ENCODE measurements at regions not wholly inside any gene's neighbourhood (a gene's known extent, or its start where the extent isn't known, plus 50 kb on each side); places are given as distances from the start of the nearest gene placed in this dataset.

DNA sequence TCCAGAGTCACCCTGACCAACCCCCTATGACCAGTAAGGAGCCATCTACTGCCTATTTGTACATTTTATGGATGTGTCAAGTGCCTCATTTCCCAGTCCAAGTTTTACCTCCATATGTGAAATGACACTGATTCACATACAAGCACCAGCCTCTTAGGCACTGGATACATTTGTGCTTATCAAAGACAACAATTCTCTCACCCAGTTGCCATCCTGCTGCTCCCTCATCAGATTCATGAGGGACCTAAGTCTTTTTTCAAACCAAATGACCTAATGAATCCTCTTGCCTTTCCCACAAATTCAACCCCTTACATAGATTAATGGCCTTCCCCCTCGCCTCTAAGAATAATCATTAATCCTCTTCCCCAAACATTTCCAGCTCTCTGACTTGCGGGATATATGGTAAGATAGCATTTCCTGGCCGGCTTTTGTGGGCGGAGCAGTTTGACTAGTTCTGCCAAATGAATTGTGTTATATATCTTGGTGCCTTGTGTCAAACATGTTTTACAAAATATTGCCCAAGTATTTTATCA is 233.9 kb downstream of the ARAP2 start:
- Histone ChIP-seq H3K36me3 (ENCODE audit: insufficient read depth, insufficient read length, low read length) (no peaks in the 10 kb centered on the region), H3K27me3 (ENCODE audit: insufficient read depth, insufficient read length) (no peaks in the 10 kb centered on the region), H3K9me3 (ENCODE audit: insufficient read depth, low read length) (no peaks in the 10 kb centered on the region), H3K4me3 (ENCODE audit: insufficient read length, low read depth) (no peak overlapping the region), H3K4me1 (ENCODE audit: insufficient read depth, insufficient read length) (no peaks in the 10 kb centered on the region), H3K9ac (ENCODE audit: insufficient read length, low read depth) (no peak overlapping the region)
- TF ChIP-seq SUZ12 (IDR thresholded peaks at IDR 0.05; ENCODE audit: extremely low read depth, insufficient read depth, insufficient read length), result no peak
- no peak for TF ChIP-seq YY1 (IDR thresholded peaks at IDR 0.05; ENCODE audit: insufficient read depth, insufficient read length)
- TF ChIP-seq ZNF274 (IDR thresholded peaks at IDR 0.05; ENCODE audit: low read depth, low read length), result no peak
- no peak for DNase-seq (ENCODE audit: low read depth, low spot score)

GRCh38 chr4:36011381-36011780 is 232.9 kb downstream of the ARAP2 start:
- Histone ChIP-seq H3K4me3 (ENCODE audit: insufficient read length, low read depth) (no peak overlapping the region), H3K9ac (ENCODE audit: insufficient read length, low read depth) (no peak overlapping the region), H3K4me1 (ENCODE audit: insufficient read depth, insufficient read length) (no peaks in the 10 kb centered on the region), H3K27me3 (ENCODE audit: insufficient read depth, insufficient read length) (no peaks in the 10 kb centered on the region), H3K36me3 (ENCODE audit: insufficient read depth, insufficient read length, low read length) (no peaks in the 10 kb centered on the region), H3K9me3 (ENCODE audit: insufficient read depth, low read length) (no peaks in the 10 kb centered on the region)
- TF ChIP-seq SUZ12 (IDR thresholded peaks at IDR 0.05; ENCODE audit: extremely low read depth, insufficient read depth, insufficient read length), result no peak
- TF ChIP-seq YY1 (IDR thresholded peaks at IDR 0.05; ENCODE audit: insufficient read depth, insufficient read length), result no peak
- no peak for TF ChIP-seq ZNF274 (IDR thresholded peaks at IDR 0.05; ENCODE audit: low read depth, low read length)
- DNase-seq (ENCODE audit: low read depth, low spot score), result no peak

- Histone ChIP-seq H3K36me3 (ENCODE audit: insufficient read depth, insufficient read length, low read length) (no peaks in the 10 kb centered on the region), H3K27me3 (ENCODE audit: insufficient read depth, insufficient read length) (no peaks in the 10 kb centered on the region), H3K9ac (ENCODE audit: insufficient read length, low read depth) (no peak overlapping the region), H3K4me1 (ENCODE audit: insufficient read depth, insufficient read length) (no peaks in the 10 kb centered on the region), H3K4me3 (ENCODE audit: insufficient read length, low read depth) (no peak overlapping the region), H3K9me3 (ENCODE audit: insufficient read depth, low read length) (no peaks in the 10 kb centered on the region)
- DNase-seq (ENCODE audit: low read depth, low spot score), result no peak
- no peak for TF ChIP-seq SUZ12 (IDR thresholded peaks at IDR 0.05; ENCODE audit: extremely low read depth, insufficient read depth, insufficient read length)
- no peak for TF ChIP-seq ZNF274 (IDR thresholded peaks at IDR 0.05; ENCODE audit: low read depth, low read length)
These were observed 231.8 kb downstream of the ARAP2 start for GRCh38 chr4:36012503-36012902.

DNA sequence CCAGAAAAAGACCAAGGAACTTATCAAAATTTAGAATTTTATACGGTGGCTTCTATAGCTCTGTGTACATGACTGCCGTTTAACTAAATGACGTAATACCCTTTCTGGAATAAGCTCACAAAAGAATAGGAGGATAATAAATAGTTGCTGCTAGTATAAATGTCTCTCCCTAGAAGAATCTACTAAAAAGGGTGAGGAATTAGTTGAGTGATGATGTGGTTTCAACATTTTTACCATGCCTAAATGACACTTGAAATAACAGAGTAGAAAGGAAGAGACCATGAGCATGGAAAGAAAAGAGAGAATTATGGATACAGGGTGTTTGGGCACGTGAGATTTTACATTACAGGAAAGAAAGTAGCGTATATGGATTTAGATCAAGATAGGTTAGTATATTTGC is 231.1 kb downstream of the ARAP2 start:
- H3K4me1 ChIP-seq (ENCODE audit: insufficient read depth, insufficient read length), result no peaks in the 10 kb centered on the region
- no peak overlapping the region for H3K9ac ChIP-seq (ENCODE audit: insufficient read length, low read depth)
- H3K9me3 ChIP-seq (ENCODE audit: insufficient read depth, low read length), result no peaks in the 10 kb centered on the region
- no peak for TF ChIP-seq ZNF274 (IDR thresholded peaks at IDR 0.05; ENCODE audit: low read depth, low read length)
- TF ChIP-seq YY1 (IDR thresholded peaks at IDR 0.05; ENCODE audit: insufficient read depth, insufficient read length), result no peak
- DNase-seq (ENCODE audit: low read depth, low spot score), result no peak
- H3K27me3 ChIP-seq (ENCODE audit: insufficient read depth, insufficient read length), result no peaks in the 10 kb centered on the region
- H3K4me3 ChIP-seq (ENCODE audit: insufficient read length, low read depth), result no peak overlapping the region
- no peaks in the 10 kb centered on the region for H3K36me3 ChIP-seq (ENCODE audit: insufficient read depth, insufficient read length, low read length)

Measured in NT2/D1 (cell line).